IgD-negative memory B cell (primary cell): ENCODE measurements at regions not wholly inside any gene's neighbourhood (a gene's known extent, or its start where the extent isn't known, plus 50 kb on each side); places are given as distances from the start of the nearest gene placed in this dataset.

ENCODE experiments used
- H3K27ac Mint-ChIP-seq, 3 donors: one replicate each; pipeline ENCODE4 v1.8.0; 2020 to 2022; ENCODE audit warnings: mild to moderate bottlenecking in 3 of 3, mixed read lengths in 3 of 3, moderate library complexity in 1 of 3
- H3K27me3 Mint-ChIP-seq: one replicate; pipeline ENCODE4 v1.8.0; 2021; ENCODE audit warnings: mixed read lengths
- H3K36me3 Mint-ChIP-seq: one replicate; pipeline ENCODE4 v1.8.0; 2020; ENCODE audit warnings: mild to moderate bottlenecking, mixed read lengths
- H3K4me1 Mint-ChIP-seq, 3 donors: one replicate each; pipeline ENCODE4 v1.8.0; 2020 to 2022; ENCODE audit warnings: mixed read lengths in 3 of 3, mild to moderate bottlenecking in 1 of 3
- H3K4me3 Mint-ChIP-seq, 4 donors: one replicate each; pipeline ENCODE4 v1.8.0; 2020 to 2022; ENCODE audit warnings: mild to moderate bottlenecking in 4 of 4, mixed read lengths in 4 of 4, moderate library complexity in 3 of 4
- H3K9me3 Mint-ChIP-seq, 3 donors: one replicate each; pipeline ENCODE4 v1.8.0; 2020 to 2021; ENCODE audit warnings: mixed read lengths in 3 of 3, mild to moderate bottlenecking in 1 of 3

DNA sequence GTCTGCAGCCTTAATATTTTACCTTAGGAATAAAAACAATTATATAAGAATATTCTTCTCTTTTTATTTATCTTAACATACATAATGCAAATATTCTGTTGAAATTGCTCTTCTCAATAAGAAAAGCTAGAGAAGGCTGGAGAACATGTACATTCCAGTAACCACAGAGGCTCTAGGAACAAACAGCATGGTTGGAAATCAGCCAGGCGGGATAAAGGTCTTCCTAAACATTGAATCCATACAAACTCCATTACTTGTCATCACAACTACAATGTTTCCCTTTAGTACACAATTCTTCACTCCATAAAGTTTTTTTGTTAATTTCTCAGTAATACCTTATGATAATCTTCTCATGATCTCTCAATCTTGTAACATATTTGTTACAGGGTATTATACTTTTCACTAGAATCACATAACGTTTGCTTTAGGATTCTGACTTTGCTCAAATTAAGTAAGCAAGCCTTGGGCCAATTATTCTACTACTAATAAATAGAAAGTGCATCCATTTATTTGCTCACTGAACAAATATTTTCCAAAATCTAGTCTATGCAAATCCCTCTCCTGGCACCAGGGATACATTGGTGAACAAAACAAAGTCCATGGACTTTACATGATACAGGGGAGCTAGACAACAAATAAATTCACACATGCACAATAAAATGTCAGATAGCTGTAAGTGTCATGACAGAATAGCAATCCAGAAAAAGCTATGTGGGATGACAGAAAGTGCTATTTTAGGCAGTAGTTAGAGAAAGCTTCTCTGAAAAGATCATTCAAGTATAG, 237.5 kb upstream of the TMTC1 start:
- Mint-ChIP-seq H3K27me3 (no peaks in the 10 kb centered on the region), H3K36me3 (no peaks in the 10 kb centered on the region), H3K9me3 (peaks cover 7 to 32% (median 13%) of the 10 kb centered on the region in 3 donors), H3K27ac (no peak overlapping the region), H3K4me1 (no peaks in the 10 kb centered on the region), H3K4me3 (no peak overlapping the region)

DNA sequence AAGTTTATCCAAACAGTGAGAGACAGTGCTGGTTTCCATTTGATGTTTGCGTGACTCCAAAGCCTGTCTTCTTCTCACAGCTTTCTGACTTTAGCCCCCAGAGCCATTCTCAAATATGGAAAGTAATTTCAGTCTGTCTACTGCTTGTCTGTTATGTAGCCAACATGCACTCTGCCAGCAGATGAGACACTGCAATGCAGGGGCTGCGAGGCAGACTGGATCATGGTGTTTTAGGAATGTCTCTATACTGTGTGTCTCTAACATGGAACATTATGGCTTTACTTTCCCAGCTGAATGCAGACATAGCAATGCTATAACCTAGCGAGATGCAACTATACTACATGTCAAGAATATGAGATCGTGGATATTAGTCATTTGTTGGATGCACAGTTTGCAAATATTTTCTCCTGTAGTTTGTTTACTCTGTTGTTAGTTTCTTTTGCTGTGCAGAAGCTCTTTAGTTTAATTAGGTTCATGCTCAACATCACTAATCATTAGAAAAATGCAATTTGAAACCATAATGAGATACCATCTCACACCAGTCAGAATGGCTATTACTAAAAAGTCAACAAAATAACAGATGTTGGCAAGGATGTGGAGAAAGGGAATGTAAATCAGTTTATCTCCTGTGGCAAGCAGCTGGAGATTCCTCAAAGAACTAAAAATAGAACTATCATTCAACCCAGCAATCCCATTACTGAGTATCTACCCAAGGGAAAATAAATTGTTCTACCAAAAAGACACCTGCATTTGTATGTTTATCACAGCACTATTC, 235.8 kb upstream of the TMTC1 start:
- no peaks in the 10 kb centered on the region for H3K36me3 Mint-ChIP-seq
- peaks cover 2 to 27% (median 7%) of the 10 kb centered on the region in 3 donors for H3K9me3 Mint-ChIP-seq
- H3K27ac Mint-ChIP-seq: no peak overlapping the region
- H3K4me3 Mint-ChIP-seq: no peak overlapping the region
- no peaks in the 10 kb centered on the region for H3K4me1 Mint-ChIP-seq
- H3K27me3 Mint-ChIP-seq: no peaks in the 10 kb centered on the region

DNA sequence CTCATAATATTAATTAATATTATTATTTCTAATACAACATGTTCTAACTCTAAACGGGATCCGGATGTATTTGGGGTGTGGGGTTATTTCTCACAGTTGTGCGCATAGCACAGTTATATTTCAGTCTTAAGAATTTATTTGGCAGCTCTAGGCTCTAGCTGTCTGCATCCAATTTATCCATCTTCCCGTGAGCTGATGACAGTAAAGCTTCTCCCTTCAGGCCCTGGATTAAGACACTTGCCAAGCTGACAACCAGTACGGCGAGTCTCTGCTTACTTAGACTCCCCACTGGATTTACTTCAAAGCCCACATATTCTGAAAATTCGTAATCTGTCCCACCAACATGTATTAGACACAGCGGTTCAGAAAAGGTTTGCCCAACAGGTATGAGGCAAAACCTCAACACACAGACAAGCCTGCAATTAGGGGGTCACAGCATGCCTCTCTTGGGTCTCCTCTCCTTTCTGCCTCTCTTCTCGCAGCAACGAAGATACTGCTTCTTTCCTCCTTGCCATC, 232.9 kb upstream of the TMTC1 start:
- no peak overlapping the region for H3K4me3 Mint-ChIP-seq
- no peak overlapping the region for H3K27ac Mint-ChIP-seq
- no peaks in the 10 kb centered on the region for H3K27me3 Mint-ChIP-seq
- no peaks in the 10 kb centered on the region for H3K4me1 Mint-ChIP-seq
- peaks cover 0 to 8% (median 4%) of the 10 kb centered on the region in 3 donors for H3K9me3 Mint-ChIP-seq
- no peaks in the 10 kb centered on the region for H3K36me3 Mint-ChIP-seq

DNA sequence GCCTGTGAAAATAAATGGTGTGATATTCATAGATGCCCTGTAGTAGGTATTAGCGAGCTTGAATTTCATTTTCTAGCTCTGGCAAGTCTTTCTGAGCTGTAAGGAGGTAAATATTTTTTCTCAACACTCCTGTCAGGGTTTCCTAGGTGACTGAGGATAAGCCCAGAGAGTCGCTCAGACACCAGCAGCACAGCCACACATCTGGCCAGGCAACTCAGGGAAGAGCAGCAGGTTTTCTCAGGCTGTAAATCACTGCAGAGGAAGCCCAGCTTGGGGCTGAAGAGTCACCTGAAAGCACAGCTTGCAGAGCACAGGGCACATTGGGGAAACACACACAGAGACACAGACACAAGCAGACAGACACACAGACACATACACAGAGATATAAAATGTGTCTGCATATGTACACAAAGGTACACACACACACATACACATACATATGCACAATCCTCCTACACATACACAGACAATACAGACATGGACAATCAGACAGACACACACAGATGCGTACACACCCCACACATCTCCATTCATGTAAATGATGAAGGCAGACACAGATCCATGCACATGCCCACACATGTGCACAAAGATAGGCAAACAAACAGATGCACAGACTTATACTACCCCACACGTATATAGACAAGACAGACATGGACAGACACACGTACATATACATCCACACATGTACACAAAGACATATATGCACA, 232.0 kb upstream of the TMTC1 start:
- Mint-ChIP-seq H3K27ac (no peak overlapping the region), H3K36me3 (no peaks in the 10 kb centered on the region), H3K4me3 (no peak overlapping the region), H3K9me3 (peaks cover 0 to 8% (median 4%) of the 10 kb centered on the region in 3 donors), H3K4me1 (no peaks in the 10 kb centered on the region), H3K27me3 (no peaks in the 10 kb centered on the region)

DNA sequence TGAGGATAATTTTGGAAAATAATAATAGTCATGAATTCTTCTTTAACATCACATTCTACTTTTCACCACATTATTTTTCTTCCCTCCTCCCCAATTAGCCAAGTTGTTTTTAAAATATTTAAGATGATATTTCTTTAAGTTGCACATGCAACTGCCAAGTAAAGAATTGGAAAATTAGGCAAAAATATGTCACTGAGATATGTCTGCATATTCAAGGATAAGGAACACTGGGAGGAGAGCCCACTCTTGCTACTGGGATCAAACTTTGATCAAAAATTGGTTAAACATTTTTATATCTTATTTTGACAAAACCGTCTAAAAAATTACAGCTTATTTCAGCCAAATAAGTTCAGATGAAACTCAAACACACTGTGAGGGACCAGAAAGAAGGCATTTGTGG, 231.2 kb upstream of the TMTC1 start:
- Mint-ChIP-seq H3K4me3 (no peak overlapping the region), H3K9me3 (peaks cover 0 to 8% (median 1%) of the 10 kb centered on the region in 3 donors), H3K27me3 (no peaks in the 10 kb centered on the region), H3K36me3 (no peaks in the 10 kb centered on the region), H3K27ac (no peak overlapping the region), H3K4me1 (no peaks in the 10 kb centered on the region)

DNA sequence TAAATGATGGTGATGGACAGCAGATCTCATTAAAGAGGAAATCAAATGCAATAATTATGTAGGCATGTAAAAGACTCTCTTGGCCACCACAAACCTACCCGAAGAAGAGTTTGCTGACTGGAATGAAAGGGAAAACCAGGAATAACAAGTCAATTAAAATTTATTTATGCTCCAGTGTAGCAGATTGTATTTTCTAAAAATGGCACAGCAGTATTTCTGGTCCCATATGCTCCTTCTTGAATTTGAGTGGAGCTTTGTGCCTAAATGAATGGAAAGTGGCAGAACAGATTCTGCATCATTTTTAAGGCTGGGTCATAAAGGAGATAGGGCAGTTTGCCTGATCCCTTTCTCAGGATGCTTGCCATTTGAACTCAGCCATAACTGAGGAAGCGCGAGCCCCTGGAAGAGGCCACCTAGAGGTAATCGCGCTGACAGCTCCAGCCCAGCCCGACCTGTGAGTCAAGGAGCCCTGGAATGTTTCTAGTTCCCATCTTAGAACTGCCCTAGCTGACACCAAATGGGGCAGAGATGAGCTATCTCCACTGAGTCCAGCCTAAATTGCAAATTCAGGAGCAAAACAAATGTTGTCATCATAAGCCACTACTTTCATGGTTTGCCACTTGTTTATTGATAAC, 229.2 kb upstream of the TMTC1 start:
- no peaks in the 10 kb centered on the region for H3K27me3 Mint-ChIP-seq
- no peaks in the 10 kb centered on the region for H3K36me3 Mint-ChIP-seq
- H3K9me3 Mint-ChIP-seq: peaks cover under 1 to 8% (median 3%) of the 10 kb centered on the region in 3 donors
- H3K27ac Mint-ChIP-seq: no peak overlapping the region
- H3K4me3 Mint-ChIP-seq: no peak overlapping the region
- H3K4me1 Mint-ChIP-seq: no peaks in the 10 kb centered on the region

DNA sequence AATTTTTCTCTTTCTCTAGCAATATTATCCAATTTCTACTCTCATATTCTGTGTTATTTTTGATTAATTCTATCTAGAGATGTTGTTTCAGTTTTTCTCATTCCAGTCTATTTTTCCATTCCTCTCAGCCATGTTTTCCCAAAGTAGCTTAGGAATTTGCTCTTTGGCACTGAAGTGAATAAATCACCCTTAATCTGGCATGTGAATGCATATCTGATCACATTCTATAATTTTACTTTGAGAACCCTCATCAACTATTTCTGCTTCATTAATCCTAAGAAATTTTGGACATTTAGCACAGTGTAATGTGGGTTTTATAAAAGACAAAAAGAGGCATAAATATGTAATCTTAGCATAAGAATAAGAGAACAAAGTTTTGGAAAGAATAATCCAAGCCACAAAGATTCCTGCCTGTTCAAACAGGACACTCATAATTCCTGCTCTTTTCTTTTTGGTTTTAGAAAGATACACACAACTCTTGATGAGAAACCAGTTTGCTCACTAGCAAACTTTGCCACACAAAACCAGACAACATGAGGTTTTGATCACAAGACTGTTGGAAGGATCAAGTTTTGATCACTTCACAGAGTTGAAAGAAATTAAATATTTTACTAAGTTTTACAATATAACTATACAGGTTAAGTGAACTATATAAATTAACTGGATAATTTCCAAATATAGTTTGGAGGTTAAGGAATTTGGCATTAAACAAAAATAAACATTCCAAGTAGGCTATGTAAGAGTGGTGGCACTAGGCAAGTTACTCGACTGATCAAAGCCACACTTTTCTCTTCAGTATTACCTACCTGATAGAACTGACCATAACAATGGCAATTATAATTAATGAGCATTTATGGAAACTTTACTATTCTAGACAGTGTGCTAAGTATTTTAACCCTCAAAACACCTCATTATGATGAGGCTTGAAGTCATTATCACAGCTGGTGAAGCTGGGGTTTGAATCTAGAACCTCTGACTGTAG, 226.6 kb upstream of the TMTC1 start:
- Mint-ChIP-seq H3K4me1 (no peaks in the 10 kb centered on the region), H3K27ac (no peak overlapping the region), H3K27me3 (no peaks in the 10 kb centered on the region), H3K36me3 (no peaks in the 10 kb centered on the region), H3K9me3 (peaks cover 0 to 7% (median 1%) of the 10 kb centered on the region in 3 donors), H3K4me3 (no peak overlapping the region)

DNA sequence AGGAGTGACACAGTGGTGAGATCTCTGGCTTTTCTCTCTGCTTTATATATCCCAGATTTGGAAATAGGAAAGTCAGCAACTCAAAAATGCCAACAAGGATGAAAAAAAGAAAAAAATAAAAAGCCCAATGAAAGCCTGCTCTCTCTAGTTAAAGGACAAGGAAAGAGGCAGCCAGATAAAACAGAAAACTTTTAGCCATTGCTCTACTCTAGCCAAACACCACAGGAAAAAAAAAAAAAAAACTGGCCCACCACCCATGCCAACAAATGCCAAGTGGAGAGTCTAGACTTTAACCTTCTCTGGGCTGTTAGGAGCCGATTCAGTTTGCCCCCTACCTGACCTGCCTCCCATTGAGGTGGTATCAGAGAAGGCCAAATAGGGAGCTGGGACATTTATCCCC, 222.3 kb upstream of the TMTC1 start:
- no peaks in the 10 kb centered on the region for H3K27me3 Mint-ChIP-seq
- H3K4me1 Mint-ChIP-seq: no peaks in the 10 kb centered on the region
- no peak overlapping the region for H3K27ac Mint-ChIP-seq

DNA sequence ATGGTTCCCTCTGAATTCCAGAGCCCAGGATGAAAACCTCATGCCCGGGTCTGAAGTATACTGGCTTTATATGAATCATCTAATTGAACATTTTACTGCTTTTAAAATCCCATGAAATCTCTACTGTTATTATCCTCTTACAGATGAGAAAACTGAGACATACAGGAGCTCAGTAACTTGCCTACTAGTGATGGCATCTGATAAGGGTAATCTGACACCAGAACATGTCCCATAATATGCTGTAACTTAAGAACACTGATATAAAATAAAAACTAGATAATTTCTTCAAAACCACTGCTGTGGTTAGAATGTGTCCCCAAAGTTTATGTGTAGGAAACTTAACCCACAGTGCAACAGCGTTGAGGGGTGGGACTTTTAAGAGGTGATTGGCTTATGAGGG, 219.6 kb upstream of the TMTC1 start:
- H3K27me3 Mint-ChIP-seq: no peaks in the 10 kb centered on the region
- no peaks in the 10 kb centered on the region for H3K4me1 Mint-ChIP-seq
- H3K36me3 Mint-ChIP-seq: no peaks in the 10 kb centered on the region
- no peak overlapping the region for H3K4me3 Mint-ChIP-seq
- H3K27ac Mint-ChIP-seq: no peak overlapping the region
- peaks cover 3 to 6% (median 4%) of the 10 kb centered on the region in 3 donors for H3K9me3 Mint-ChIP-seq

More for the DNA sequence above, 222.3 kb upstream of the TMTC1 start:
- H3K36me3 Mint-ChIP-seq: no peaks in the 10 kb centered on the region
- H3K9me3 Mint-ChIP-seq: peaks cover 0 to 7% (median 4%) of the 10 kb centered on the region in 3 donors
- no peak overlapping the region for H3K4me3 Mint-ChIP-seq

DNA sequence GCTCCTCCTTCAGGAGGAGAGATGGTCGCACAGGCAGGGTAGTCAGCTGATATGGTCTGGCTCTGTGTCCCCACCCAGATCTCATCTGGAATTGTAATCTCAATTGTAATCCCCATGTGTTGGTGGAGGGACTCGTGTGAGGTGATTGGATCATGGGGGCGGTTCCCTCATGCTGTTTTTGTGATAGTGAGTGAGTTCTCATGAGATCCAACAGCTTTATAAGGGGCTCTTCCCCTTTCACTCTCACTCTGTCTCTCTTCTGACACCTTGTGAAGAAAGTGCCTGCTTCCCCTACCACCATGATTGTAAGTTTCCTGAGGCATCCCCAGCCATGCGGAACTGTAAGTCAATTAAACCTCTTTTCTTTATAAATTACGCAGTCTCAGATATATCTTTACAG, 218.9 kb upstream of the TMTC1 start:
- no peak overlapping the region for H3K4me3 Mint-ChIP-seq
- no peaks in the 10 kb centered on the region for H3K4me1 Mint-ChIP-seq
- H3K36me3 Mint-ChIP-seq: no peaks in the 10 kb centered on the region
- no peak overlapping the region for H3K27ac Mint-ChIP-seq
- no peaks in the 10 kb centered on the region for H3K27me3 Mint-ChIP-seq
- peaks cover 3 to 6% (median 4%) of the 10 kb centered on the region in 3 donors for H3K9me3 Mint-ChIP-seq

DNA sequence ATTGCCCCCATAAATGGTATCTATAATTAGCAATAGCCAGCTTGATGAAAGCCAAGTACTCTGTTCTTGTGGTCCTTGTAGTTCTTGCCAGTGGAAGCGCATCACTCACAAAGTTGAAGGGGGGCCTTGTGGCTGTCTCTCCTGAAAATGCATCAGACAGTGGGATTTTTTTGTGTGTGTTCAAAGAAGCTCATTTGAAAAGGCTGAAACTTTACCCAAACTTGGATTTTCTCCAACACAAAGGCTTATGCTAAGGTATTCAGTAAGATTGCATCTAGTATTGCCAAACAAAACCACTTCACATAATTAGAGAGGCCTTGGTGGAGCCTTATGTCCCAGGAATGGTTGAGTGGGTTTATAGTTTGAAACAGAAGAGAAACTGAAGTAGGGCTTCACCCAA, 216.7 kb upstream of the TMTC1 start:
- Mint-ChIP-seq H3K4me1 (no peaks in the 10 kb centered on the region), H3K9me3 (peaks cover under 1 to 12% (median 3%) of the 10 kb centered on the region in 3 donors), H3K27ac (no peak overlapping the region), H3K27me3 (no peaks in the 10 kb centered on the region), H3K36me3 (no peaks in the 10 kb centered on the region), H3K4me3 (no peak overlapping the region)

DNA sequence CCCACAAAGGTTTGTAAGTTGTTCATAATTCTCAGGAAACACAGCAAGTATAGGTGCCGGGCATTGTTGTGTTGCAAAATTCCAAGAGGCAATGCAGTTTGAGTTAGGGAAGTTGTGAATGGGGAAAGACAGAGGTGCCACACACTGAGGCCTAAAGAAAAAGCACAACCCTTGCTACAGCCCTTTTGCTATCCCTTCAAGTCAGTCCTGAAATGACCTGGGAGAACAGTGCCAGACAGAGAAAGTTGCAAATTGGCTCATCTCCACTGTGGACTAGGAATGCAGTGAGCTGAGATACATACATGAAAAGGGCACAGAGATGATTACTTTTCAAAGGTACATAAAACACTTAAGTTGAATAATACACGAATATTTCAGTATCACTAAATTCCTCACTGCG, 213.3 kb upstream of the TMTC1 start:
- Mint-ChIP-seq H3K27me3 (no peaks in the 10 kb centered on the region), H3K9me3 (peaks cover 0 to 18% (median 2%) of the 10 kb centered on the region in 3 donors), H3K27ac (no peak overlapping the region), H3K4me1 (no peaks in the 10 kb centered on the region), H3K36me3 (no peaks in the 10 kb centered on the region), H3K4me3 (no peak overlapping the region)

DNA sequence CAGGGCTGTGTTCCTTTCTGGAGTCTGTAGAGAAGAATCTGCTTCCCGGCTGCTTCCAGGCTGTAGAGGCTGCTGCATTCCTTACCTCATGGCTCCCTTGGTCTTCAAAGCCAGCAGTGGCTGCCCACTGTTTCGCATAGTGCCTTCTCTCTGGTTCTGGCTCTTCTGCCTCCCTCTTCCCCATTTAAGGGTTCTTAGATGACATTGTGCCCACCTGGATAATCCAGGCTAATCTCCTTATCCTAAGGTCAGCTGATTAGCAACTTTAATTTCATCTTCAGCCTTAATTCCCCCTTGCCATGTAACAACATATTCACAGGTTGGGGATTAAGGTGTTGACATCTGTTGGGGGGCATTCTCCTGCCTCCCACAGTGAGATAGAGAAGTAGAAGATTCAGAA, 208.6 kb upstream of the TMTC1 start:
- no peaks in the 10 kb centered on the region for H3K4me1 Mint-ChIP-seq
- H3K27me3 Mint-ChIP-seq: no peaks in the 10 kb centered on the region
- H3K27ac Mint-ChIP-seq: no peak overlapping the region
- no peak overlapping the region for H3K4me3 Mint-ChIP-seq
- H3K36me3 Mint-ChIP-seq: no peaks in the 10 kb centered on the region
- peaks cover 3 to 16% (median 5%) of the 10 kb centered on the region in 3 donors for H3K9me3 Mint-ChIP-seq

DNA sequence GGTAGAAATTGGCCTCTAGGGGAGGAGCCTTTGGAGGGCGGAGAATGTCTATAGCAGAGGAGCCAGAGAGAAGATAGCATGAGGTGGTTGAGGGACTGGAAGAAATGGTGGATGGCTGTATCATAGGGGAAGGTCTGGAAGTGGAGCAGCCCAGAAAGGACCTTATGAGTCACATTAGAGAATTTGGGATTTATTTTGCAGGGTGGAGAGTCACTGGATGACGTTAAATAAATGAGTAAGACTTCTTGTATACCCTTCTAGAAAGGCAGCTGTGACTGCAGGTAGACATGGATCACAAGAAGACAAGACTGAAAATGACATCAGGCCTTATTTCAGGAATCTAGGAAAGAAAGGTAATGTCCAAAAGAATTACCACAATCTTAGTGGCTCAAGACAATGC, 208.2 kb upstream of the TMTC1 start:
- H3K4me1 Mint-ChIP-seq: no peaks in the 10 kb centered on the region

More for the DNA sequence above, 208.2 kb upstream of the TMTC1 start:
- Mint-ChIP-seq H3K9me3 (peaks cover 3 to 16% (median 5%) of the 10 kb centered on the region in 3 donors), H3K27me3 (no peaks in the 10 kb centered on the region), H3K27ac (no peak overlapping the region), H3K36me3 (no peaks in the 10 kb centered on the region), H3K4me3 (no peak overlapping the region)
